ENCODE measurements at regions not wholly inside any gene's neighbourhood (a gene's known extent, or its start where the extent isn't known, plus 50 kb on each side); places are given as distances from the start of the nearest gene placed in this dataset.

- Histone ChIP-seq H3K4me1 (ENCODE audit: control insufficient read depth, insufficient read depth, low read depth, low read length) (no peaks in the 10 kb centered on the region), H3K79me1 (replicated peaks; ENCODE audit: low read length, poor library complexity, severe bottlenecking) (no peaks in the 10 kb centered on the region), H2BK12ac (ENCODE audit: low read length in 2 of 2) (no peak overlapping the region), H3K4me2 (ENCODE audit: low read length, poor library complexity, severe bottlenecking) (no peak overlapping the region), H3K27me3 (ENCODE audit: control insufficient read depth in 1 of 2, insufficient read depth in 1 of 2, low read length in 2 of 2) (no peaks in the 10 kb centered on the region), H3K27ac (ENCODE audit: low read length, poor library complexity, severe bottlenecking) (no peak overlapping the region), H3K18ac (ENCODE audit: low read depth in 1 of 2, low read length in 2 of 2) (no peak overlapping the region), H3K4ac (ENCODE audit: low read depth in 1 of 2, low read length in 2 of 2) (no peak overlapping the region), H2AFZ (ENCODE audit: low read depth, low read length) (no peak overlapping the region), H4K91ac (ENCODE audit: low read length) (no peak overlapping the region), H3K9ac (ENCODE audit: low read length) (no peak overlapping the region), H3K14ac (ENCODE audit: low read length in 2 of 2) (no peak overlapping the region), H2BK15ac (ENCODE audit: low read depth, poor library complexity, severe bottlenecking) (no peak overlapping the region), H3K36me3 (ENCODE audit: control insufficient read depth in 1 of 2, insufficient read depth in 2 of 2, low read depth in 1 of 2, low read length in 2 of 2) (no peaks in the 10 kb centered on the region), H2BK120ac (ENCODE audit: low read depth, low read length) (no peak overlapping the region), H2AK5ac (ENCODE audit: low read length, severe bottlenecking) (no peak overlapping the region), H3K4me3 (ENCODE audit: insufficient read depth in 1 of 2, low read depth in 1 of 2, low read length in 2 of 2) (no peak overlapping the region), H3K23ac (ENCODE audit: low read length in 2 of 2) (no peak overlapping the region), H2BK5ac (ENCODE audit: low read depth, low read length, poor library complexity, severe bottlenecking) (no peak overlapping the region), H4K8ac (ENCODE audit: low read length) (no peak overlapping the region), H3K9me3 (ENCODE audit: control insufficient read depth, low read length) (no peaks in the 10 kb centered on the region)
- 43% methylated on average over 1 of the region's 1 CpG for WGBS
- no peak for DNase-seq
Measured at GRCh38 chr10:128307820-128308219, 181.6 kb upstream of the MKI67 start.

DNA sequence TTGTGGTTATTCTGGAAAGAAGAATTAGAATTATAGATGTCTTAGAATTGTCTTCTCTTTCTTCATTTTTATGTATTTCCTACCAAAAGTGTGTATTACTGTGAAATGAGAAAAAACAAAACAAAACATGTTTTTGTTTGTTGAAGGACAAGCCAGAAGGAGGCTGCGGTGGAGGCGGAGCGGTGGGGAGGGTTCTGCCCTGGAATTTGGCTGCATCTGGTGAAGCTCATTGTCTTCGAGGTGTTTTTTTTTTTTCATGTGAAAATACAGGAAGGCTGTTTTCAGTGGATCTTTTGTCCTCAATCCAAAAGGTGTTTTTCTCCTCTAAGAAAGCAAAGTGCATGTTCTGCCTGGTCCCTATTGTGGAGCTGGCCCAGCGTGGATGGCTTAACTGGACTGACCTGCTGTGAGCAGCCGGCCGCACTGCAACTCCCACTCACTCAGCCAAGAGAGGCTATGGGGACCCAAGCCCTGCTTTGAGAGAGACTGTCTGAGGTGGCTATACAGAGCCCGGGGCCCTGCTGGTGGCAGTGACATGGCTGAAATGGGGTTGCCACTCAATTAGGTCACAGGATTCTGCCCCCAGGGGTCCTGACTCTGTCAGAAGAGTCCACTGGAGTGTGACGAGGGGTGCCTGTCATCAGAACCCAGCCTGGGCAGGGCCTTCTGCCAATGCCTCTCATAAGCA, 184.9 kb upstream of the MKI67 start:
- no peak overlapping the region for H2BK120ac ChIP-seq (ENCODE audit: low read depth, low read length)
- 69% methylated on average over 9 of the region's 9 CpGs for WGBS
- no peak overlapping the region for H2BK12ac ChIP-seq (ENCODE audit: low read length in 2 of 2)

GRCh38 chr10:128312250-128312649, 186.0 kb upstream of the MKI67 start:
- Histone ChIP-seq H2BK120ac (ENCODE audit: low read depth, low read length) (no peak overlapping the region), H2AFZ (ENCODE audit: low read depth, low read length) (no peak overlapping the region), H3K4ac (ENCODE audit: low read depth in 1 of 2, low read length in 2 of 2) (no peak overlapping the region), H4K91ac (ENCODE audit: low read length) (no peak overlapping the region), H3K4me1 (ENCODE audit: control insufficient read depth, insufficient read depth, low read depth, low read length) (no peaks in the 10 kb centered on the region), H3K23ac (ENCODE audit: low read length in 2 of 2) (no peak overlapping the region), H2BK12ac (ENCODE audit: low read length in 2 of 2) (no peak overlapping the region), H3K27me3 (ENCODE audit: control insufficient read depth in 1 of 2, insufficient read depth in 1 of 2, low read length in 2 of 2) (no peaks in the 10 kb centered on the region), H3K79me1 (replicated peaks; ENCODE audit: low read length, poor library complexity, severe bottlenecking) (no peaks in the 10 kb centered on the region), H3K9me3 (ENCODE audit: control insufficient read depth, low read length) (no peaks in the 10 kb centered on the region), H3K27ac (ENCODE audit: low read length, poor library complexity, severe bottlenecking) (no peak overlapping the region), H3K18ac (ENCODE audit: low read depth in 1 of 2, low read length in 2 of 2) (no peak overlapping the region), H2AK5ac (ENCODE audit: low read length, severe bottlenecking) (no peak overlapping the region), H3K9ac (ENCODE audit: low read length) (no peak overlapping the region), H2BK15ac (ENCODE audit: low read depth, poor library complexity, severe bottlenecking) (no peak overlapping the region), H3K4me3 (ENCODE audit: insufficient read depth in 1 of 2, low read depth in 1 of 2, low read length in 2 of 2) (no peak overlapping the region), H3K14ac (ENCODE audit: low read length in 2 of 2) (no peak overlapping the region), H3K4me2 (ENCODE audit: low read length, poor library complexity, severe bottlenecking) (no peak overlapping the region), H4K8ac (ENCODE audit: low read length) (no peak overlapping the region), H2BK5ac (ENCODE audit: low read depth, low read length, poor library complexity, severe bottlenecking) (no peak overlapping the region), H3K36me3 (ENCODE audit: control insufficient read depth in 1 of 2, insufficient read depth in 2 of 2, low read depth in 1 of 2, low read length in 2 of 2) (no peaks in the 10 kb centered on the region)
- no peak for DNase-seq
- WGBS = 77% methylated on average over 7 of the region's 7 CpGs

More for the DNA sequence above, 184.9 kb upstream of the MKI67 start:
- Histone ChIP-seq H2AK5ac (ENCODE audit: low read length, severe bottlenecking) (no peak overlapping the region), H2BK15ac (ENCODE audit: low read depth, poor library complexity, severe bottlenecking) (no peak overlapping the region), H3K9me3 (ENCODE audit: control insufficient read depth, low read length) (no peaks in the 10 kb centered on the region), H3K79me1 (replicated peaks; ENCODE audit: low read length, poor library complexity, severe bottlenecking) (no peaks in the 10 kb centered on the region), H4K8ac (ENCODE audit: low read length) (no peak overlapping the region), H2BK5ac (ENCODE audit: low read depth, low read length, poor library complexity, severe bottlenecking) (no peak overlapping the region), H3K27me3 (ENCODE audit: control insufficient read depth in 1 of 2, insufficient read depth in 1 of 2, low read length in 2 of 2) (no peaks in the 10 kb centered on the region), H3K14ac (ENCODE audit: low read length in 2 of 2) (no peak overlapping the region), H3K36me3 (ENCODE audit: control insufficient read depth in 1 of 2, insufficient read depth in 2 of 2, low read depth in 1 of 2, low read length in 2 of 2) (no peaks in the 10 kb centered on the region), H3K4me1 (ENCODE audit: control insufficient read depth, insufficient read depth, low read depth, low read length) (no peaks in the 10 kb centered on the region), H3K4me3 (ENCODE audit: insufficient read depth in 1 of 2, low read depth in 1 of 2, low read length in 2 of 2) (no peak overlapping the region), H3K27ac (ENCODE audit: low read length, poor library complexity, severe bottlenecking) (no peak overlapping the region), H3K9ac (ENCODE audit: low read length) (no peak overlapping the region), H3K4ac (ENCODE audit: low read depth in 1 of 2, low read length in 2 of 2) (no peak overlapping the region), H2AFZ (ENCODE audit: low read depth, low read length) (no peak overlapping the region), H3K23ac (ENCODE audit: low read length in 2 of 2) (no peak overlapping the region), H3K4me2 (ENCODE audit: low read length, poor library complexity, severe bottlenecking) (no peak overlapping the region), H3K18ac (ENCODE audit: low read depth in 1 of 2, low read length in 2 of 2) (no peak overlapping the region), H4K91ac (ENCODE audit: low read length) (no peak overlapping the region)
- DNase-seq = no peak

DNA sequence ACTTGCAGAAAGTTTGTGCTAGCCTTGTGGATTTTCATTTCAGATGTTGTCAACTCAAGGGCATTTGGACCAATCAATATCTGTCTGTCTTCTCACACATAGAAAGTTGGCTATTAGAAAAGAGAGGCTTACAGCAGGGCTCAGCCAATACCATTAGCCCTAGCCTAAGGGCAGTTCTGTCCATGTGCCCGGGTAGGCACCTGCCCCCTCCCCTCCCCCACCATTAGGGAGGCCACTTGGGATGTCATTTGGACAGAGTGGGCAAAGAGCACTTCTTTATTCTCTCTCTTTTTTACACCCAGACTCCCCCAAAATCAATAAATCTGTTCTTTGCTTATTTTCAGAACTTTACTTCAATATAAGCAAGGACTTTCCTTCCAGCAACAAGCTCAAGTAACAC, 188.5 kb upstream of the MKI67 start:
- no peak overlapping the region for H2AK5ac ChIP-seq (ENCODE audit: low read length, severe bottlenecking)
- H4K8ac ChIP-seq (ENCODE audit: low read length) = no peak overlapping the region
- no peak overlapping the region for H2BK5ac ChIP-seq (ENCODE audit: low read depth, low read length, poor library complexity, severe bottlenecking)
- H3K27ac ChIP-seq (ENCODE audit: low read length, poor library complexity, severe bottlenecking) = no peak overlapping the region
- no peak overlapping the region for H4K91ac ChIP-seq (ENCODE audit: low read length)
- H2BK15ac ChIP-seq (ENCODE audit: low read depth, poor library complexity, severe bottlenecking) = no peak overlapping the region
- no peak overlapping the region for H3K14ac ChIP-seq (ENCODE audit: low read length in 2 of 2)
- WGBS = 38% methylated on average over 1 of the region's 1 CpG
- no peak overlapping the region for H3K4me3 ChIP-seq (ENCODE audit: insufficient read depth in 1 of 2, low read depth in 1 of 2, low read length in 2 of 2)
- H3K36me3 ChIP-seq (ENCODE audit: control insufficient read depth in 1 of 2, insufficient read depth in 2 of 2, low read depth in 1 of 2, low read length in 2 of 2) = no peaks in the 10 kb centered on the region
- H3K27me3 ChIP-seq (ENCODE audit: control insufficient read depth in 1 of 2, insufficient read depth in 1 of 2, low read length in 2 of 2) = no peaks in the 10 kb centered on the region
- H2BK120ac ChIP-seq (ENCODE audit: low read depth, low read length) = no peak overlapping the region
- H2BK12ac ChIP-seq (ENCODE audit: low read length in 2 of 2) = no peak overlapping the region
- no peak for DNase-seq
- no peak overlapping the region for H3K4ac ChIP-seq (ENCODE audit: low read depth in 1 of 2, low read length in 2 of 2)
- H3K18ac ChIP-seq (ENCODE audit: low read depth in 1 of 2, low read length in 2 of 2) = no peak overlapping the region
- no peaks in the 10 kb centered on the region for H3K79me1 ChIP-seq (replicated peaks; ENCODE audit: low read length, poor library complexity, severe bottlenecking)
- H3K9ac ChIP-seq (ENCODE audit: low read length) = no peak overlapping the region
- no peak overlapping the region for H3K23ac ChIP-seq (ENCODE audit: low read length in 2 of 2)
- H3K9me3 ChIP-seq (ENCODE audit: control insufficient read depth, low read length) = no peaks in the 10 kb centered on the region
- H3K4me1 ChIP-seq (ENCODE audit: control insufficient read depth, insufficient read depth, low read depth, low read length) = no peaks in the 10 kb centered on the region
- H3K4me2 ChIP-seq (ENCODE audit: low read length, poor library complexity, severe bottlenecking) = no peak overlapping the region
- H2AFZ ChIP-seq (ENCODE audit: low read depth, low read length) = no peak overlapping the region

Measured in mesenchymal stem cell (in vitro differentiated cells and primary cell).